MCF 10A (cell line): ENCODE measurements at regions not wholly inside any gene's neighbourhood (a gene's known extent, or its start where the extent isn't known, plus 50 kb on each side); places are given as distances from the start of the nearest gene placed in this dataset.

Experiments used
- BruUV-seq: library from RNA; stranded (reverse); fragments of 400-500 nt; replicated peaks from 2 replicates; lab custom pipeline; 2021; lab: Mats Ljungman, UMichigan
- CTCF ChIA-PET: fragments of 300-600 bp; sonication (Branson Sonifier 250); formaldehyde crosslinking; extraction: SDS; loops from one replicate; lab custom pipeline; 2021; ENCODE audit warnings: antibody characterized with exemption, inconsistent platforms; lab: Yijun Ruan, JAX
- POLR2A ChIA-PET: fragments of 300-600, 350-650 bp; sonication (Branson Sonifier 250); formaldehyde crosslinking; extraction: SDS; loops from one replicate; lab custom pipeline; 2020; ENCODE audit warnings: antibody characterized with exemption, inconsistent platforms; lab: Yijun Ruan, JAX
- DNase-seq: peaks from one replicate; pipeline ENCODE4 v3.0.0-alpha.2; 2018; ENCODE audit not compliant: unreplicated experiment
- H3K27ac Mint-ChIP-seq: one replicate; pipeline ENCODE4 v1.8.0; 2022; ENCODE audit warnings: mild to moderate bottlenecking, low read depth, mixed read lengths; ENCODE audit not compliant: unreplicated experiment
- H3K27me3 Mint-ChIP-seq: one replicate; pipeline ENCODE4 v1.8.0; 2022; ENCODE audit warnings: mixed read lengths; ENCODE audit not compliant: insufficient read depth, unreplicated experiment
- H3K36me3 Mint-ChIP-seq: one replicate; pipeline ENCODE4 v1.8.0; 2022; ENCODE audit warnings: mild to moderate bottlenecking, moderate library complexity, mixed read lengths; ENCODE audit not compliant: insufficient read depth, unreplicated experiment
- H3K4me1 Mint-ChIP-seq: one replicate; pipeline ENCODE4 v1.8.0; 2022; ENCODE audit warnings: mixed read lengths; ENCODE audit not compliant: insufficient read depth, unreplicated experiment
- H3K4me3 Mint-ChIP-seq: one replicate; pipeline ENCODE4 v1.8.0; 2022; ENCODE audit warnings: mild to moderate bottlenecking, moderate library complexity, mixed read lengths; ENCODE audit not compliant: unreplicated experiment
- H3K9me3 Mint-ChIP-seq: one replicate; pipeline ENCODE4 v1.8.0; 2022; ENCODE audit warnings: mixed read lengths; ENCODE audit not compliant: unreplicated experiment
- intact Hi-C: fragments of 100-400 bp; cut with micrococcal nuclease; formaldehyde crosslinking; loops from 2 replicates; pipeline ENCODE4 v1.14.1; 2022
- TF ChIP-seq, protein P1 (sequence below): fragments of 200-600 bp; IDR thresholded peaks from one replicate; pipeline ENCODE4 v1.8.0; 2022; ENCODE audit warnings: antibody characterized with exemption, mild to moderate bottlenecking; ENCODE audit not compliant: unreplicated experiment

DNA sequence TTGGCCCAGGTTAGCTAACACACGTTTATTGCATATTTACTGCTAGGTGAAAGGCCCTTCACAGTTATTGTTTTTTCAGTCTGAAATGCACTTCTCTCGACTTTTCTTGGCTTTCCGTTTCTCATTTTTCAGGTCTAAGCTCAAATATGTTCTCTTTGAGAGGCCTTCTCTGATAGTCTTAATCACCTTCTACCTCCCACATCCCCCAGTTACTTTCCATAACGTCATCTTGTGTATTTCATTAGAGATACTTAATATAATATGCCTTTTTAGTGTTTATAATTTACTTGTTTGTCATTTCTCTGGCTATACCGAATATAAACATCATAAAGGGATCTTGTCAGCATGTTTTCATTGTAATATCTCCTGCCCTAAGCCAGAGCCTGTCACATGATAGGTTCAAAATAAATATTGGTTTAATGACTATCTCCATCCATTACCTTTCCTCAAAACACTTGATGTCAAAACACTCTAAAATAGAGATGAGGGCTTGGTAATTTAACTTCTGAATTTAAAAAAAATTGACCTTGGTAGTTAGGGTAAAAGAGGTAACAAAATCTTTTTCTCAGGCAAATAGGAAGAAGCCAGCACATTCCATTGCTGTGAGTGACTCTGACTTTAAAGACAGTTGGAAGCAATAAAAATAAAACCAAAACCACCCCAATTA is 168.6 kb upstream of the RFC3 start:
- POLR2A ChIA-PET: interaction anchor here (0.6 to 1.5 kb wide), 2 partner anchors 9 to 15 kb away, joined by 3 to 8 read pairs; no protein-coding TSS in a partner anchor

DNA sequence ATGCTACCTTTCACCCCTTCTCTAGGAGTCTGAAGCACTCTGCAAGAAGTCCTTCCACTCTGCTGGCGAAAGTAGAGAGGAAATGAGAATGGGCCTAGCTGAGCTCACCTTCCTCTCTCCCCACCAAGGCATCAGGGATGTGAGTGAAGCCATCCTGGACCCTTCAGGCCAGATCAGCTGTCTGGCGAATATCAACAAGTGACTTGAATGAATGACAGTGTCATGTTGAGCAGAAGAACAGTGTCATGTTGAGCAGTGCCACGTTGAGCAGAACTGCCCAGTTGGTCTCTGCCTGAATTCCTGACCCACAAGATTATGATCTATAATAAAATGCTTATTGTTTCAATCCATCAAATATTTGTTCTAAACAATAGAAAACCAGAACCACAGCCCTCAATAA is 166.2 kb upstream of the RFC3 start:
- Mint-ChIP-seq H3K4me1 (no peaks in the 10 kb centered on the region), H3K4me3 (no peak overlapping the region), H3K36me3 (no peaks in the 10 kb centered on the region), H3K9me3 (no peaks in the 10 kb centered on the region), H3K27ac (no peak overlapping the region), H3K27me3 (no peaks in the 10 kb centered on the region)
- CTCF ChIA-PET: interaction anchor here (0.6 to 1.4 kb wide), 4 partner anchors 15 to 1342 kb away, joined by 3 to 5 read pairs (median 4); no protein-coding TSS in a partner anchor
- no peak for DNase-seq
- BruUV-seq: no TSS peak
- intact Hi-C loops: no loop called here
- TF ChIP-seq, protein P1, sequence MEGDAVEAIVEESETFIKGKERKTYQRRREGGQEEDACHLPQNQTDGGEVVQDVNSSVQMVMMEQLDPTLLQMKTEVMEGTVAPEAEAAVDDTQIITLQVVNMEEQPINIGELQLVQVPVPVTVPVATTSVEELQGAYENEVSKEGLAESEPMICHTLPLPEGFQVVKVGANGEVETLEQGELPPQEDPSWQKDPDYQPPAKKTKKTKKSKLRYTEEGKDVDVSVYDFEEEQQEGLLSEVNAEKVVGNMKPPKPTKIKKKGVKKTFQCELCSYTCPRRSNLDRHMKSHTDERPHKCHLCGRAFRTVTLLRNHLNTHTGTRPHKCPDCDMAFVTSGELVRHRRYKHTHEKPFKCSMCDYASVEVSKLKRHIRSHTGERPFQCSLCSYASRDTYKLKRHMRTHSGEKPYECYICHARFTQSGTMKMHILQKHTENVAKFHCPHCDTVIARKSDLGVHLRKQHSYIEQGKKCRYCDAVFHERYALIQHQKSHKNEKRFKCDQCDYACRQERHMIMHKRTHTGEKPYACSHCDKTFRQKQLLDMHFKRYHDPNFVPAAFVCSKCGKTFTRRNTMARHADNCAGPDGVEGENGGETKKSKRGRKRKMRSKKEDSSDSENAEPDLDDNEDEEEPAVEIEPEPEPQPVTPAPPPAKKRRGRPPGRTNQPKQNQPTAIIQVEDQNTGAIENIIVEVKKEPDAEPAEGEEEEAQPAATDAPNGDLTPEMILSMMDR: no peak
- POLR2A ChIA-PET: interaction anchor here (0.6 to 2.3 kb wide), 3 partner anchors 9 to 1064 kb away, joined by 3 to 8 read pairs (median 3); no protein-coding TSS in a partner anchor

More for the DNA sequence above, 168.6 kb upstream of the RFC3 start:
- DNase-seq: no peak
- Mint-ChIP-seq H3K9me3 (no peaks in the 10 kb centered on the region), H3K27ac (no peak overlapping the region), H3K4me3 (no peak overlapping the region), H3K4me1 (peaks cover 3% of the 10 kb centered on the region), H3K27me3 (no peaks in the 10 kb centered on the region), H3K36me3 (no peaks in the 10 kb centered on the region)
- TF ChIP-seq, protein P1: no peak
- intact Hi-C loops: no loop called here
- CTCF ChIA-PET: interaction anchor here (0.6 kb wide), 1 partner anchor 74 kb away, joined by 3 read pairs; no protein-coding TSS in a partner anchor
- no TSS peak for BruUV-seq

DNA sequence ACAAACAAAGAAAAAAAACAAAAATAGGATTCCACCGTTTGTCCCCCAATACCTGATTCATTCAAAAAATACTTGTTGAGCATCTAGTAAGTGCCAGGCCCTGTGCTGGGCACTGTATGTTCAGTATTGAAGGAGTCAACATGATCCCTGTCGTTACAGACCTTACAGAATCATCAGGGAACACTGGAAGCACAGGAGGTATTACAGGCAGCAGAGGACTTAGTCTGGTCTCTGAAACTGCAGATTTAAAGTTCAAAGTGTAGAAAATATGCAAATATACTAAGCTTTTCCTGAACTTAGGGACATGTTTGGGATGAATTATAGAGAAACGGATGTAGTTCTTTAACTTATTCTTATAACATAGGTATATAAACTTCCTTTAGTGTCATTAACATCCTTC is 160.7 kb upstream of the RFC3 start:
- Mint-ChIP-seq H3K9me3 (no peaks in the 10 kb centered on the region), H3K27ac (no peak overlapping the region), H3K4me3 (no peak overlapping the region), H3K27me3 (no peaks in the 10 kb centered on the region), H3K36me3 (no peaks in the 10 kb centered on the region), H3K4me1 (no peaks in the 10 kb centered on the region)
- no peak for DNase-seq
- ChIA-PET CTCF (no interaction called here), POLR2A (no interaction called here)
- intact Hi-C loops: no loop called here
- BruUV-seq: no TSS peak
- TF ChIP-seq, protein P1: no peak

DNA sequence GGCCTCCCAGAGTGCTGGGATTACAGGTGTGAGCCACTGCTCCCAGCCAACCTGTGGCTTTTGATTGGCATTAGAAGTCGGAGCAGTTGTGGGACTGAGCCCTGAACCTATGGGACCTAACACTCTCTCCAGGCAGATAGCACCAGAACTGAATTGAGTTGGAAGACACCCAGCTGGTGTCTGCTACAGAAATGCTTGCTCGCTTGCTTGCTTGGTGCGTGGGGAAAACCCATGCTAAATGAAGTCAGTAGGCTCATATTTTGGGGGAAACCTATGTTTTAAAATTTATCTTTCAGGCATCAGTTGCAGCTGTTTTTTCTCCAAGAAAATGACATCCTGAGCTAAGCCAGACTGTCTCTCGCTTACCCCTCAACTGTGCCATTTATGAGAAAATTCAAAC is 158.5 kb upstream of the RFC3 start:
- CTCF ChIA-PET: no interaction called here

More for the DNA sequence above, 158.5 kb upstream of the RFC3 start:
- H3K27me3 Mint-ChIP-seq: no peaks in the 10 kb centered on the region
- no peaks in the 10 kb centered on the region for H3K36me3 Mint-ChIP-seq
- H3K27ac Mint-ChIP-seq: no peak overlapping the region
- H3K4me1 Mint-ChIP-seq: no peaks in the 10 kb centered on the region
- H3K9me3 Mint-ChIP-seq: no peaks in the 10 kb centered on the region
- TF ChIP-seq, protein P1: no peak
- no peak for DNase-seq
- intact Hi-C loops: no loop called here
- no TSS peak for BruUV-seq
- POLR2A ChIA-PET: interaction anchor here (1.7 kb wide), 1 partner anchor 11 kb away, joined by 8 read pairs; no protein-coding TSS in a partner anchor
- no peak overlapping the region for H3K4me3 Mint-ChIP-seq
